ENCODE measurements at regions not wholly inside any gene's neighbourhood (a gene's known extent, or its start where the extent isn't known, plus 50 kb on each side); places are given as distances from the start of the nearest gene placed in this dataset.

- TF ChIP-seq TAF1 (IDR thresholded peaks at IDR 0.05; ENCODE audit: borderline replicate concordance, low read depth, low read length) = no peak
- TF ChIP-seq, protein P1, sequence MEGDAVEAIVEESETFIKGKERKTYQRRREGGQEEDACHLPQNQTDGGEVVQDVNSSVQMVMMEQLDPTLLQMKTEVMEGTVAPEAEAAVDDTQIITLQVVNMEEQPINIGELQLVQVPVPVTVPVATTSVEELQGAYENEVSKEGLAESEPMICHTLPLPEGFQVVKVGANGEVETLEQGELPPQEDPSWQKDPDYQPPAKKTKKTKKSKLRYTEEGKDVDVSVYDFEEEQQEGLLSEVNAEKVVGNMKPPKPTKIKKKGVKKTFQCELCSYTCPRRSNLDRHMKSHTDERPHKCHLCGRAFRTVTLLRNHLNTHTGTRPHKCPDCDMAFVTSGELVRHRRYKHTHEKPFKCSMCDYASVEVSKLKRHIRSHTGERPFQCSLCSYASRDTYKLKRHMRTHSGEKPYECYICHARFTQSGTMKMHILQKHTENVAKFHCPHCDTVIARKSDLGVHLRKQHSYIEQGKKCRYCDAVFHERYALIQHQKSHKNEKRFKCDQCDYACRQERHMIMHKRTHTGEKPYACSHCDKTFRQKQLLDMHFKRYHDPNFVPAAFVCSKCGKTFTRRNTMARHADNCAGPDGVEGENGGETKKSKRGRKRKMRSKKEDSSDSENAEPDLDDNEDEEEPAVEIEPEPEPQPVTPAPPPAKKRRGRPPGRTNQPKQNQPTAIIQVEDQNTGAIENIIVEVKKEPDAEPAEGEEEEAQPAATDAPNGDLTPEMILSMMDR (IDR thresholded peaks at IDR 0.05) = no peak
- TF ChIP-seq SIN3A (IDR thresholded peaks at IDR 0.05; ENCODE audit: borderline replicate concordance, low read depth, low read length) = no peak
- no peak for TF ChIP-seq EZH2phosphoT487 (IDR thresholded peaks at IDR 0.05; ENCODE audit: borderline replicate concordance, low read depth)
- TF ChIP-seq EP300 (IDR thresholded peaks at IDR 0.05; ENCODE audit: borderline replicate concordance in 1 of 2, low read depth in 1 of 2, low read length in 1 of 2) = no peak
- no peak for TF ChIP-seq FOXM1 (IDR thresholded peaks at IDR 0.05; ENCODE audit: low read depth)
- TF ChIP-seq RFX5 (IDR thresholded peaks at IDR 0.05; ENCODE audit: low read length) = no peak
- TF ChIP-seq POLR2AphosphoS5 (IDR thresholded peaks at IDR 0.05; ENCODE audit: low read depth, low read length) = no peak
- TF ChIP-seq, protein P2, sequence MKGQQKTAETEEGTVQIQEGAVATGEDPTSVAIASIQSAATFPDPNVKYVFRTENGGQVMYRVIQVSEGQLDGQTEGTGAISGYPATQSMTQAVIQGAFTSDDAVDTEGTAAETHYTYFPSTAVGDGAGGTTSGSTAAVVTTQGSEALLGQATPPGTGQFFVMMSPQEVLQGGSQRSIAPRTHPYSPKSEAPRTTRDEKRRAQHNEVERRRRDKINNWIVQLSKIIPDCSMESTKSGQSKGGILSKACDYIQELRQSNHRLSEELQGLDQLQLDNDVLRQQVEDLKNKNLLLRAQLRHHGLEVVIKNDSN (IDR thresholded peaks at IDR 0.05; ENCODE audit: borderline replicate concordance, low read depth) = no peak
- TF ChIP-seq GABPA (IDR thresholded peaks at IDR 0.05; ENCODE audit: low read depth) = no peak
- TF ChIP-seq CHD2 (IDR thresholded peaks at IDR 0.05; ENCODE audit: low read length, partially characterized antibody) = no peak
- TF ChIP-seq GATA2 (CRISPR knock-in tag; IDR thresholded peaks at IDR 0.05) = no peak
- no peak for TF ChIP-seq TEAD4 (IDR thresholded peaks at IDR 0.05; ENCODE audit: borderline replicate concordance, insufficient read depth)
- TF ChIP-seq NRF1 (IDR thresholded peaks at IDR 0.05; ENCODE audit: low read depth, low read length) = no peak
These were observed 156.3 kb downstream of the POLR1F start for GRCh38 chr7:19552576-19552975.
